Endothelial cell of umbilical vein (primary cell): ENCODE measurements at regions not wholly inside any gene's neighbourhood (a gene's known extent, or its start where the extent isn't known, plus 50 kb on each side); places are given as distances from the start of the nearest gene placed in this dataset.

Experiments
- BruUV-seq: library from RNA; stranded (reverse); fragments of 400-500 nt; replicated peaks from 2 replicates; lab custom pipeline; 2021; lab: Mats Ljungman, UMichigan
- CTCF ChIA-PET: fragments of 300-600, 350-600 bp; sonication (Branson Sonifier 250); formaldehyde crosslinking; loops from one replicate; lab custom pipeline; 2021; ENCODE audit warnings: antibody characterized with exemption, inconsistent platforms; lab: Charles Lee
- POLR2A ChIA-PET: fragments of 300-600, 350-600 bp; sonication (Branson Sonifier 250); formaldehyde crosslinking; loops from one replicate; lab custom pipeline; 2021; ENCODE audit warnings: antibody characterized with exemption, inconsistent platforms; lab: Charles Lee
- DNase-seq: peaks from one replicate; pipeline ENCODE4 v3.0.0-alpha.2; 2011; ENCODE audit warnings: low read depth, low spot score
- FAIRE-seq: peaks from 2 replicates; lab custom pipeline; 2011; peaks lifted over from hg19 to GRCh38; lab: Jason Lieb, UNC
- H2AFZ ChIP-seq: 2 replicates; pipeline ENCODE4 v1.6.0; 2012; ENCODE audit warnings: low read depth, low read length, control low read depth, inconsistent platforms
- H3K27ac ChIP-seq: 2 replicates; pipeline ENCODE4 v1.5.1; 2011; ENCODE audit warnings: low read depth, mild to moderate bottlenecking, control low read depth, low read length, moderate library complexity; ENCODE audit not compliant: insufficient read depth
- H3K27me3 ChIP-seq, 2 experiments: 2 replicates each; pipeline versions ENCODE4 v1.6.0 to v1.6.1; 2011; ENCODE audit warnings: low read length in 2 of 2, mixed read lengths in 1 of 2; ENCODE audit not compliant: control insufficient read depth in 2 of 2, insufficient read depth in 2 of 2
- H3K36me3 ChIP-seq, 2 experiments: 2 replicates in 1 of 2; 3 replicates in 1 of 2; pipeline ENCODE4 v1.5.1; 2011; ENCODE audit warnings: low read length in 2 of 2, mild to moderate bottlenecking in 1 of 2, moderate library complexity in 1 of 2; ENCODE audit not compliant: control insufficient read depth in 2 of 2, insufficient read depth in 2 of 2; ENCODE audit errors: extremely low read depth in 1 of 2
- H3K4me1 ChIP-seq: 3 replicates; pipeline ENCODE4 v1.5.1; 2011; ENCODE audit warnings: mild to moderate bottlenecking, low read length; ENCODE audit not compliant: control insufficient read depth, insufficient read depth; ENCODE audit errors: extremely low read depth
- H3K4me2 ChIP-seq: 2 replicates; pipeline ENCODE4 v1.6.1; 2011; ENCODE audit warnings: low read length, control low read depth, mixed read lengths; ENCODE audit not compliant: insufficient read depth
- H3K4me3 ChIP-seq, 3 experiments: fragments of 200-600 bp in 1 of 3; sonication (generic), shearing (Covaris generic) in 1 of 3; replicated peaks in 1 of 3; 2 replicates each; pipeline ENCODE4 v1.5.1; 2011 to 2016; ENCODE audit warnings: control low read depth in 3 of 3, low read length in 3 of 3, mild to moderate bottlenecking in 2 of 3, inconsistent platforms in 1 of 3, low read depth in 1 of 3, moderate library complexity in 1 of 3; ENCODE audit not compliant: insufficient read depth in 1 of 3
- H3K79me2 ChIP-seq: 2 replicates; pipeline ENCODE4 v1.6.0; 2012; ENCODE audit warnings: low read length, inconsistent platforms; ENCODE audit not compliant: control insufficient read depth, insufficient read depth
- H3K9ac ChIP-seq: replicated peaks from 2 replicates; pipeline ENCODE3; 2011; ENCODE audit warnings: low read length, control low read depth; ENCODE audit not compliant: insufficient read depth; ENCODE audit errors: extremely low read depth
- H3K9me1 ChIP-seq: replicated peaks from 3 replicates; pipeline ENCODE4 v1.6.0; 2011; ENCODE audit warnings: mild to moderate bottlenecking, low read length; ENCODE audit not compliant: control insufficient read depth, insufficient read depth; ENCODE audit errors: extremely low read depth
- H3K9me3 ChIP-seq: replicated peaks from 2 replicates; pipeline ENCODE4 v1.5.1; 2012; ENCODE audit warnings: low read length, inconsistent platforms; ENCODE audit not compliant: control insufficient read depth, insufficient read depth
- H4K20me1 ChIP-seq: replicated peaks from 2 replicates; pipeline ENCODE3; 2011; ENCODE audit warnings: mild to moderate bottlenecking, low read length; ENCODE audit not compliant: control insufficient read depth, insufficient read depth; ENCODE audit errors: extremely low read depth
- EZH2 ChIP-seq: IDR thresholded peaks from 2 replicates; pipeline ENCODE4 v1.6.1; 2012; ENCODE audit warnings: borderline replicate concordance, low read depth, mild to moderate bottlenecking, moderate library complexity, low read length, inconsistent platforms; ENCODE audit not compliant: severe bottlenecking
- FOS ChIP-seq: IDR thresholded peaks from 2 replicates; pipeline ENCODE4 v1.6.1; 2011; ENCODE audit warnings: mild to moderate bottlenecking, low read length, moderate library complexity, borderline replicate concordance; ENCODE audit not compliant: insufficient read depth
- GATA2 ChIP-seq: IDR thresholded peaks from 2 replicates; pipeline ENCODE4 v1.7.0; 2011; ENCODE audit warnings: low read depth, mild to moderate bottlenecking, moderate library complexity, mixed read lengths, low read length; ENCODE audit not compliant: insufficient read length, insufficient read depth
- JUN ChIP-seq: IDR thresholded peaks from 2 replicates; pipeline ENCODE4 v1.6.1; 2011; ENCODE audit warnings: borderline replicate concordance, low read depth; ENCODE audit not compliant: insufficient read length, insufficient read depth
- MAX ChIP-seq: IDR thresholded peaks from 2 replicates; pipeline ENCODE4 v1.6.1; 2011; ENCODE audit not compliant: insufficient read depth, insufficient read length
- MYC ChIP-seq: IDR thresholded peaks from one replicate; pipeline ENCODE4 v1.6.1; 2011; ENCODE audit warnings: mild to moderate bottlenecking, low read depth, low read length
- POLR2A ChIP-seq: IDR thresholded peaks from 2 replicates; pipeline ENCODE4 v1.6.1; 2012; ENCODE audit warnings: low read depth, mild to moderate bottlenecking, control low read depth, low read length
- POLR2AphosphoS5 ChIP-seq: IDR thresholded peaks from 2 replicates; pipeline ENCODE4 v1.6.1; 2012; ENCODE audit warnings: low read depth, mild to moderate bottlenecking, control low read depth, low read length, moderate library complexity; ENCODE audit not compliant: insufficient read depth
- dilution Hi-C: fragments of 300-500 bp; cut with MboI; formaldehyde crosslinking; loops from one replicate; pipeline ENCODE4 v1.15.0; 2019; ENCODE audit warnings: low sequenced_read_pairs; ENCODE audit not compliant: extremely low pct_ligation_motif_present
- intact Hi-C: fragments of 100-400 bp; cut with micrococcal nuclease; formaldehyde crosslinking; loops from one replicate; pipeline ENCODE4 v1.10.0; 2022
- TF ChIP-seq, protein P1 (sequence below), 2 donors: IDR thresholded peaks; 1 replicate in 1 of 2; 2 replicates in 1 of 2; pipeline ENCODE4 v1.5.1; 2011; ENCODE audit warnings: low read length in 2 of 2, mild to moderate bottlenecking in 2 of 2, moderate library complexity in 2 of 2, control low read depth in 1 of 2, inconsistent platforms in 1 of 2, low read depth in 1 of 2; ENCODE audit not compliant: insufficient read depth in 1 of 2; ENCODE audit errors: extremely low read depth in 1 of 2

GRCh38 chr3:43838009-43838758, 147.4 kb downstream of the ABHD5 start:
- FAIRE-seq (no peak), DNase-seq (no peak)
- Histone ChIP-seq H3K4me2 (no peak overlapping the region), H4K20me1 (no peaks in the 10 kb centered on the region), H3K4me3 (no peak overlapping the region), H3K27ac (no peak overlapping the region), H3K9ac (no peak overlapping the region), H3K4me1 (no peaks in the 10 kb centered on the region), H3K79me2 (no peaks in the 10 kb centered on the region), H3K36me3 (no peaks in the 10 kb centered on the region), H3K9me1 (no peaks in the 10 kb centered on the region), H2AFZ (no peak overlapping the region), H3K9me3 (no peaks in the 10 kb centered on the region), H3K27me3 (peaks cover 0 to 2% of the 10 kb centered on the region in 2 experiments)
- intact Hi-C loops (no loop called here), dilution Hi-C loops (no loop called here)
- TF ChIP-seq POLR2AphosphoS5 (no peak), FOS (no peak)
- CTCF ChIA-PET = interaction anchor here (2.2 kb wide), 1 partner anchor 17 kb away, joined by 12 read pairs; no protein-coding TSS in a partner anchor
- POLR2A ChIA-PET = no interaction called here
- no TSS peak for BruUV-seq

GRCh38 chr3:43838877-43839276, 148.1 kb downstream of the ABHD5 start:
- Histone ChIP-seq H3K4me1 (no peaks in the 10 kb centered on the region), H4K20me1 (no peaks in the 10 kb centered on the region), H3K4me2 (no peak overlapping the region), H3K9me1 (no peaks in the 10 kb centered on the region), H3K36me3 (no peaks in the 10 kb centered on the region), H3K9me3 (no peaks in the 10 kb centered on the region), H3K9ac (no peak overlapping the region), H3K27me3 (peaks cover 0 to 2% of the 10 kb centered on the region in 2 experiments), H3K27ac (no peak overlapping the region), H2AFZ (no peak overlapping the region), H3K4me3 (no peak overlapping the region), H3K79me2 (no peaks in the 10 kb centered on the region)
- TF ChIP-seq MYC (no peak), FOS (no peak), GATA2 (no peak), POLR2AphosphoS5 (no peak), EZH2 (no peak), MAX (no peak), POLR2A (no peak), JUN (no peak)
- TF ChIP-seq, protein P1, sequence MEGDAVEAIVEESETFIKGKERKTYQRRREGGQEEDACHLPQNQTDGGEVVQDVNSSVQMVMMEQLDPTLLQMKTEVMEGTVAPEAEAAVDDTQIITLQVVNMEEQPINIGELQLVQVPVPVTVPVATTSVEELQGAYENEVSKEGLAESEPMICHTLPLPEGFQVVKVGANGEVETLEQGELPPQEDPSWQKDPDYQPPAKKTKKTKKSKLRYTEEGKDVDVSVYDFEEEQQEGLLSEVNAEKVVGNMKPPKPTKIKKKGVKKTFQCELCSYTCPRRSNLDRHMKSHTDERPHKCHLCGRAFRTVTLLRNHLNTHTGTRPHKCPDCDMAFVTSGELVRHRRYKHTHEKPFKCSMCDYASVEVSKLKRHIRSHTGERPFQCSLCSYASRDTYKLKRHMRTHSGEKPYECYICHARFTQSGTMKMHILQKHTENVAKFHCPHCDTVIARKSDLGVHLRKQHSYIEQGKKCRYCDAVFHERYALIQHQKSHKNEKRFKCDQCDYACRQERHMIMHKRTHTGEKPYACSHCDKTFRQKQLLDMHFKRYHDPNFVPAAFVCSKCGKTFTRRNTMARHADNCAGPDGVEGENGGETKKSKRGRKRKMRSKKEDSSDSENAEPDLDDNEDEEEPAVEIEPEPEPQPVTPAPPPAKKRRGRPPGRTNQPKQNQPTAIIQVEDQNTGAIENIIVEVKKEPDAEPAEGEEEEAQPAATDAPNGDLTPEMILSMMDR (IDR thresholded peaks at IDR 0.05; ENCODE audit: extremely low read depth in 1 of 2, insufficient read depth in 1 of 2, low read depth in 1 of 2, low read length in 2 of 2) = no peak
- dilution Hi-C loops (no loop called here), intact Hi-C loops (no loop called here)
- no peak for DNase-seq
- POLR2A ChIA-PET = no interaction called here
- CTCF ChIA-PET = interaction anchor here (2.2 kb wide), 1 partner anchor 17 kb away, joined by 12 read pairs; no protein-coding TSS in a partner anchor
- FAIRE-seq = no peak
- BruUV-seq = no TSS peak
